GM19238 (cell line): ENCODE measurements at regions not wholly inside any gene's neighbourhood (a gene's known extent, or its start where the extent isn't known, plus 50 kb on each side); places are given as distances from the start of the nearest gene placed in this dataset.
"Not testable (repeated sequence)": the region's sequence is repeated elsewhere in the genome, so short reads cannot be mapped to it uniquely, and the experiment has no call there.

ENCODE experiments used
- DNase-seq: peaks from one replicate; pipeline ENCODE4 v3.0.0; 2011; ENCODE audit warnings: low spot score; ENCODE audit not compliant: insufficient read length

DNA sequence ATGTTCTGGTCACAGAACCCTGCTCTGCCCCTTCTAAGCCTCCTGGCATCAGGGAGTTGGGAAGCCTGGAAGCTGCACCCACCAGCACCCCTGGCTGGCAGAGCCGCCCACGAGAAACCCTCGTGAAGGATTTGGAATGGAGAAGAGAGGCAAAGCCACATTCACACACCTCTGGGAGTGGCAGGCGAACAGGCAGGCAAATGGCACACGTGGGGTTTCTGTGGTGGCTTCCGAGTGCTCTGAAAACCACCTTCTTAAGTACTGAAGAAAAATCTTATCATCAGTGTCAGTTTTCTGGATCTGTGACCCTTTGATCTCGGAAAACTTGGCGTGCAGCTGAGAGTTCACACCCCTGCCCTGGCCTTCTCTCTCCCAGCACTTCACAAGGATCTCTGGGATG is 442.2 kb upstream of the FRG1 start:
- DNase-seq = no peak

DNA sequence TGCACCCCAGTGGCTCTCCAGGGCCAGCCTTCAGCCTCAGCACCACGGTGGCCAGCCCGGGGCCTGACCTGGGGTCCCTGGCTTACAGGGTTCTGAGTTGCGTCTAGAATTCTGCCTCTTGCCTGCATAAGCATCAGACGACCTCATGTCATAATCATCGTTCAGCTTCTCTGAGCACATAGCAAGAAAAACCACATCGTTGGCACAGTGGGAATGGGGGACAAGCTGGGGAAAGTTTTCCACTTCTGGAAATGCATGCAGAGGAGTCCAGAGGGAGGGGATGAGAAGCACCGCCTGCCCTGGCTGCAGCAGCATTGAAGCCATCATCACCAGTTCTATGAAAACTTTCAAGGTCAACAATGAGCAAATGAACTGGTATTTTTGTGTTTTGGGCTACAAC is 441.0 kb upstream of the FRG1 start:
- no peak for DNase-seq

DNA sequence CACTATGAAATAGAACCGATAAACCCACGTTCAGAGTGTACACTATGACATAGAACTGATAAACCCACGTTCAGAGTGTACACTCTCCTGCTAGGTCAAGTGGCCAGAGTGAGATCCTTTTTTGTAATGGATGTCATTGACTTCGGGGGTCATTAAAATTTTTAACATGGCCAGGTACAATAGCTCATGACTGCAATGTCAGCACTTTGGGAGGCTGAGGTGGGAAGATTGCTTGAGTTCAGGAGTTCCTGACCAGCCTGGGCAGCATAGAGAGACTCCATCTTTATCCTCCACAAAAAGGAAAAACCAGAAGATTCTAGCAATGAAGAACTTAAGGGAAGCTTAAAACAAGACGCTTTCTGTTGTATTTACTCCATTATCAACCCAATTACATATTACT is 439.7 kb upstream of the FRG1 start:
- DNase-seq = no peak

DNA sequence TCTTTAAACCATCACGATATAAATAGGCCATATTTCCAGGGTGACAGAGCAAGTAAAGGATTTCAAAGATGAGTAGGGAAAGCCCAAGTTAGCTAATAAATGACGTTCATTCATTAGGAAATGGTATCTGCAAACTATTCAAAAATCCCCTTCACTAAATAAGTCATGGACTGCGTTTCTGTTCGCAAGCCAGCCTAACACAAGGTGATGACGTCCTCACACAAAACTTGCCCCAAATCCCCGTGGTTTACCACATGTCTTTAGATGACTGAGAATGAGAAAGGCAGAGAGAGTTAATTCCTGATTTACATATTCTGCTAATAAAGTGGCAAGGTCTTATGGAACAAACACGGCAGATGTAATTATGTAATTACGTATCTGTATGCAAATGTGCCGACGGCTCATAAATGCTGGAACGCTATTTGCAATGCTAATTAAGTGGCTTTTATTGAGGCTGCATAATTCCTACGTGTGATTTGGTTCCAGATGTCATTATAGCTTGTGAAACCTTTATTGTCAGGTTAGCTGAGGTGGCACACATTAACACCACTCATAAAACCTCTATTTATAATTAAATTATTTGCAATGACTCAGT is 437.7 kb upstream of the FRG1 start:
- DNase-seq = no peak

DNA sequence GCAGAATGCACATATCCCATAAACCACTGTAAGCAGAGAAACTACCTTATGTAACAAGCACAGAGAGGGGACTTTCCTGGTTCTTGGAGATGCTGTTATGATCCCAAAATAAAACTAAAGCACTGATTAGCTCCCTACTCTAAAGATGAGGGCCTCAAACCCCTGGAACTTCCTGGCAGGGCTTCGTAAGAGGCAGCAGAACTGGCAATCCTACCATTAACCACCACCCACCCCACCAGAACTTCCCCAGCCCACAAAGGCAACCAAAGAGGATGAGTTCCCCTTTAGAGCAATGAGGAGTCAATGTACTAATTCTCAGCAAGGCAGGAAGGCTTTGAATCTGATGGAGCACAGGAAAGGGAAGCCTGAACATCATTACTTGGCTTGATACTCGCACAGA is 436.5 kb upstream of the FRG1 start:
- no peak for DNase-seq

DNA sequence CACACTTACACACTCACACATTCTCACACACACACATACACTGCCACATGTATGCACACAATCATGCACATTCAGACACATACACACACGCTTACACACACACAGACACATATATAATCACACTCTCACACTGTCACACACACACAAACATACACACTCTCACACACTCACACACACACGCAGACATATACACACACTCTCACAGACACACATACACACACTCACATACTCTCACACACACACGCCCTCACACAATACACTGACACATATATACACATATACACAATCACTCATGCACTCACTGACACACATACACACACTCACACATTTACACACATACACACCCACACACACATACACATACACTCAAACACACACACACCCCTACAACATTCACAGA is 435.3 kb upstream of the FRG1 start:
- DNase-seq = no peak

DNA sequence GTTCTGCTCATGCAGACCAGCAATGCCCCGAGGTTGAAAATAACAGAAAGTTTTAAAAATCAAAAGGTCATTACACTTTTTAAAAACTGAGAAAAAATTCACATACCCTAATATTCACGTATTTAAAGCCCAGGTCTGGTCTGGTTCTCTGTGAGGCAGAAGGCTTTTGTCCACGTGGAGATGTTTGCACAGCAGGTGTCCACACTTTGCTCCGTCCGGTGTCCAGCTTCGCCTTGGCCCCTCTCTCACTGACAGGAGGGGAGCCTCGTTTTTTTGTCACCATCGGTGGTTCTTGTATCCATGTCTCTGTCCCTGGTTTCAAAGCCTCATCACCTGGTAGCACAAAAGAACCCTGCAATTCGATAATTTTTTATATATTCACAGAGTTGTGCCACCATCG is 434.6 kb upstream of the FRG1 start:
- no peak for DNase-seq

DNA sequence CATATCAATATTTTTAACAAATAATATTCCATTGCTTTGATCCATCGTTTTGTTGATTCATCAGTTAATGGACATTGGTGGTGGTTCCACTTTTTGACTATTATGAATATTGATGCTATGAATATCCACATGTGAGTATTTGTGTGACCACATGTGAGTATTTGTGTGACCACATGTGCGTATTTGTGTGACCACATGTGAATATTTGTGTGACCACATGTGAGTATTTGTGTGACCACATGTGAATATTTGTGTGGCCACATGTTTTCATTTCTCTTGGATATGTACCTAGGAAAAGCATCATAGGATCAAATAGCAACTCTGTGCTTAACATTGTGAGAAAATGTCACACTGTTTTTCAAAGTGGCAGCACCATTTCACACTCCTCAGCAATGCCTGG is 433.6 kb upstream of the FRG1 start:
- DNase-seq = no peak

DNA sequence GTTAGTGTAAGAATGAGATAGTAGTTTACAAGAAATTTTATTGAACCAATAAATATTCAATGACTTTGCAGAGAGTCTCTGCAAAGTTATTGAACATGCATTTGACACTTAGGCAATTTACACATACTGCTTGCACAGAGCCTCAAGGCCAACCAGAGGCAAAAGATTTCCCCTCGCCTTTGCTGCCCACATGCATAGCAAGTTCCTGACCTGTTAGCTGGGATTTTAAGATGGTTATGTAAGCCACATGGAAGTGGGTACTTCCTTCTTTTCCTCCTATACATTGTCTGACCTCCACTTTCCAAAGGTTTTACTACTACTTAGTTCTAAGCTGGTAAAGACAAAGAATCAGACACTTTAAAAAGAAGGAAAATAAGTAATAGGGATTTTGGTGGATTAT is 430.1 kb upstream of the FRG1 start:
- DNase-seq = no peak

DNA sequence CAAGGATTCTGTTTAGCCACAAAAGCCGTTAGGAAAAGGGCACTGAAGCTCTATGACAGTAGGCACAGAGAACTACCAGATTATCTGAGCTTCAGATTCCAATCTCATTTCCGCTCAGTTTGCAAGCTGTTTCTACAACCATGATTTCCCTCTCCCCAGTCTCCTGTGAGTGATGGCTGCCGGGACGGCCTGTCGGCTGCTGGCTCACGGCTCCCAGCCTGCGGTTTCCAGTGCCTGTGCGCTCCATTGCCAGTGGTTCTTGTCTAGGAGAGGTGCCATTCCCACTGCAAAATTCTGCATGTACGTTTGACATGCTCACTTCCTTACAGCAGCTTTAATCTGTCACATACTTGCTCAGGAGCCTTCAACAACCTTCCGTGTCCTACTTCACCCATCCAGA is 429.1 kb upstream of the FRG1 start:
- DNase-seq = no peak

DNA sequence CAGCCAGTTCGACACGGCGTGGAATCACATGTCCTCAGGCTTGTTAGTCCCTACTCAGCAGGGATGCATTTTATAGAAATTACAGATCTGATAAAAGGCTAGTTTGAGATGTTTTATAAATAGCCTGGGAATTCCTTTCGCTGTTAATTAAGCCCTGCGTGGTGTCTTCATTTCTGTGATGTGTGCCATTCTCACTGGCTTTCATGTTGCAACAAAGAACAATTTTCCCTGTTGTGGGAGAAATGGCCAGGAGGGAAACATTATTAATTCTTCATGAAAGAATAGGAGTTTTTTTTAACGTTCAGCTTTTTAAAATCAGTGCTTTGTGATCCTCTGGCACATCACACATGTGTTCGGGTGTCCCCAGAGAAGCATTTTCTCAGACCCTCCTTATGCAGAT is 427.3 kb upstream of the FRG1 start:
- no peak for DNase-seq

DNA sequence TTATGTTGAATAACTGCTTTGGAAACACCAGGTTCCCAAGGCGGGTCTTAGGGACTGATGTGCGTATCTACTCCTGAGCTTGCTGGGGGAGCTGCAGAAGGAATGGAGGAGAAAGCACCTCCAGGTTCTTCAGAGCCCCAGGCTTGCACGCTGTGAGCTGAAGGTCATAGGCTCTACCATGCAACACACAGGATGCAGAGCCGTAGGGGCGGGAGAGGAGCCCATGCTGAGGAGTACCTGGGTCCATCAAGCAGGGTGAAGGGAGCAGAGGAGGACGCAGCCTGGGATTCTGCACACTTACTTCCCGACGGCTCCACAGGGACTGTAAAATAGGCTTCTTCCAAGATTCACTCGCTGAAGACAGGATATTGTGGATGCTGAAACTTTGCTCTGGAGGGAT is 426.5 kb upstream of the FRG1 start:
- no peak for DNase-seq

DNA sequence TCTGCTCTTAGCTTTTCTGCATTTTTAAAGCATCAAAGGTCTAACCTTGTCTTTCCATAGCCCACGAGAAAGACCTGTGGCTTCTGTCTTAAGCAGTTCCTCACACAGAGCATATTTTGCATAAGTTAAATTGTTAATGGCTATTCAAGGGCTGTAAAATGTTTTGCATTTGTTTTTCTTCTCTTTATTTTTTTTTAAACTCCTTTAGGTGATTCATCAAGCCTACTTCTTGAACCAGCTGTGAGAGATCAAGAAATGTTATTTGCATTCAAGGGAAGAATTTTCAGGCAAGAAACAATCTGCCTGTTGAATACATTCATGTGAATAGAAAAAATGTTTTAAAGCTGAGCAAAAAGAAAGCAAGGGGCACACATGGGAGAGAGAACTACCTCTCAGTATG is 423.8 kb upstream of the FRG1 start:
- no peak for DNase-seq

DNA sequence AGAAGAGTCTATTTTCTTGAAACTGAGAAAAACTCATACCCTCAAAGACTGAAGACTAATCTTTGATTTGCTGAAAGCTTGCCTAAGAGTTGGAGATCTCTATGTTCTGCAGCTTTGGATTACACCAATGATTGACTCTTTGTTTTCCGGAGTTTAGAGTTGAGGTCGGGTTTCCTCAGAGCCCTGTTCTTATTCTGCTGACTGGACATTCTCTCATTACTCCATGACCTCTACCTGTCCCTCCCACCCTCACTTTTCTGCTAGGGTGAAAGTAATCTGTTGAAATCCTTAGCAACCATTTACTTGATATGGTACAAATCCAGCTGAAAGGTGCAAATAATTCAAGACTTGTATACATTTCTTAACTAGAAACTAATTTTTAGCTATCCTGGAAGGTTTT is 421.5 kb upstream of the FRG1 start:
- DNase-seq = no peak

DNA sequence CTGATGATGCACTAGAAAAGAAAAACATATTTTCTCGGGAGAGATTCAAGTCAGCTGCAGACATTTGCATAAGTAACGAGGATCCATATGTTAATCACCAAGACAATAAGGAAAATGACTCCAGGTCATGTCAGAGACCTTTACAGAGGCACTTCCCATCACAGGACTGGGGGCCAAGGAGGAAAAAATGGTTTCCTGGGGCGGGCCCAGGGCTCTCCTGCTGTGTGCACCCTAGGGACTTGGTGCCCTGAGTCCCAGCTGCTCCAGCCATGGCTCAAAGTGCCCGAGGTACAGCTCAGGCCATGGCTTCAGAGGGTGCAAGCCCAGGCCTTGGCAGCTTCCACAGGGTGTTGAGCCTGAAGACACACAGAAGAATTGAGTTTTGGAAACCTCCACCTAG is 415.4 kb upstream of the FRG1 start:
- no peak for DNase-seq

DNA sequence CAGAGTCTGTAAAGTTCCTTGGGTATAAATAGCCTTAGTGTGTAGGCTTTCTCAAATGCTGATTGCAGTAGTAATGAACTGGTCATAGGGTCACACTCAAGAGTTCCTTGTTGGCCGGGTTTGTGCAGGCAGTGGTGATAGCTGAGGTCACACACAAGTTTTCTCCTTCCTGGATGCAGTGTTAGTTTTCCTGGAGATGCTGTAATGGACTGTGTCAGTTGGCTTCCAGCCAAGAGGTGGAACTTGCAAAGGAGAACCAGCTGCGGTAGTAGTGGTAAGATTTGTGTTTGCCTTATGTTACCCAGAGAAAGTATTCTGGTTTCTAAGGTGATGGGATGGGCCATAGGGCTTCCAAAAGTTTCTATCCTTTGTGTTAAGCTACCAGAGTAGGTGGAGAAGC is 409.8 kb upstream of the FRG1 start:
- no peak for DNase-seq

DNA sequence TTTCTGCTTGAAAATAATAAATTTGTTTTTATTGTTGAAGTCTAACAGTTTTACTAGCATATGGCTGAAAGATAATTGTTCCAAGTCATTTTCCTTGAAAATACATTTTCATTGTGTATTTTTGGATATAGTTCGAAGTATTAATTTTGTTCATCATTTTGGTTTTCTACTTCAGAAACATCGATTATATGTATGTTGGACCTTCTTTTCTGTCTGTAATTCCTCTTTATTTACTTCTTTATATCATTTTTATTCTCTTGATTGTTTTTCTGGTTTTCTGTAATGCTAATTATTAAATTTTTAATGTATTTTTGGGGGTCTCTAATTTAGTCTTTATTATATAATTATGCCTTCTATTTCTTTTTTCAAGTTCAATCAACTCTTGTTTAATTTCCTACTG is 407.1 kb upstream of the FRG1 start:
- DNase-seq = no peak

DNA sequence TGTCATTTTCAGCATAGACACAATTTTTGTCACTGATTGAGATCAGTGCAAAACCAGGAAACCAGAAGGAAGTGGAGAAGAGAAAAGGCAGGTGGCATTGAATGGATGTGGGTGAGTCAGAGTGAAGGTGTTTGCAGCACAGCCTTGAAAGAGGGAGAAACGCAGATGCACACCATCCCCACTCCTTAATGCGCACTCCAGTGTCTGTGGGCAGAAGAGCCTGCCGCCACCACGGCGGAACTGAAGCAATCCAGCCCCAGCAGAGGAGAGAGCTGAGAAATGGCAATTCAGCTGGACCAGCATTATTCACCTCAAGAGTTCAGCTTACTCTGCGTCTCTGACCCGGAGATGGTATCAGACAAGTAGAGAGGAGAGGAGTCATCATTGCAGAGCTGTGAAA is 393.1 kb upstream of the FRG1 start:
- no peak for DNase-seq

DNA sequence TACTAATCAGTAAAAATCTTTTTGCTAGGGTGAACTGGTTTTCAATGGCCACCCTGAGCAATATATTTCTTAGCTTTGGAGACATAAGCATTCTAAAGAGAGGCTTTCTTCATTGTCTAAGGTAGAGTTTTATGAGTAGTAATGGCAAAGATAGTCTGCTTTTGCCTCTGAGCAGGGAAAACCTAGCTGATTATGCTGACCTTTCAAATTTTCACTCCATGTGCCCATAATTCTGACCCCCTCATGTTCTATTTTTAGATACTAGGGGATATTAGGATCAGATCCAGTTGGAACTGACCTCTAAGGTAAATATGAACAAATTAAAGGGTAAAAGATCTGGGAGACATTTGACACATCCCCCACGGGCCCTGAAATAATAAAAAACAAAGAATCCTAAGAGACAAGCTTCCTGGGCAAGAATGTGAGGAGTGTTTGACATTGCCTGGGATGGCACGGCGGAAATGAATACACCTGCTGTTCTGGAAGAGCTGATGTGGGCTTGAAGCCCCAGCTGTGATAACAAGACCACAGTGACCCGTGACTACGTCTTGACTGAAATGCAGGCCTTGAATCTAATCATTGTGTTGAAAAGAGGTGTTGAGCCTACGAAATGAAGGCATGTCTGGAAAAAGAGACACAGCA is 392.1 kb upstream of the FRG1 start:
- DNase-seq = no peak

DNA sequence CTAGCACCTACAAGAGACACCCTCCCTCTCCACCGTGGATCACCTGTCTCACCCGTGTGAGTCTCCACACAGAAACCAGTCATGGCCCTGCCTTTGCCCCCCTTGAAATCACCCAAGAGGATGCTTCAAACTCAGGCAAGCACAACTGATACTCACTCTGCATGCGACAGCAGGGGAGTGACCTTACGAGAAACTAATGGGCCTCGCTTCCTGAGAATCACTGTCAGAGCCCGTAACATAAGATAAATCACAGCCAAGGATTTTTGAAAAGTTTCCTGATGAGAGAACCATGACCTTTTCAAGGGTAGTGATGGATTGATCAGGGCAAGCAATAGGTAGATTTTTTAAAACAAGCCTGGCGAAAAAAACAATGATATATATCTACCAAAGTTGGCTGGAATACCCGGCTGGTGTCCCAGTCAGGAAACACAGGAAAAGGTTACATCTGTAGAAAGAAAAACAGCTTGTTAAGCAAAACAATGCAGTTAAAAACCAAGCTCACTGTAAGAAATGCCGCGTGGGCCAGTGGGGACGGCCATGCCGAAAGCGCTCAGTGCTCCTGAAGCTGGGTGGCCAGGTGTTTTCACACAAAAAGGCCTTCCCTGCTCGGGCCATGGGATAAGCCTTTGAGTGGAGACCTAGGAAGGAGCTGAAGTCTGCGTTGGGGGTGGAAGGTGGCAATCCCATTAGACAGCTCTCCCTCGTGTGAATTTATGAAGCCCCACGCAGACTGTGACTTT is 388.6 kb upstream of the FRG1 start:
- DNase-seq = not testable (repeated sequence)

DNA sequence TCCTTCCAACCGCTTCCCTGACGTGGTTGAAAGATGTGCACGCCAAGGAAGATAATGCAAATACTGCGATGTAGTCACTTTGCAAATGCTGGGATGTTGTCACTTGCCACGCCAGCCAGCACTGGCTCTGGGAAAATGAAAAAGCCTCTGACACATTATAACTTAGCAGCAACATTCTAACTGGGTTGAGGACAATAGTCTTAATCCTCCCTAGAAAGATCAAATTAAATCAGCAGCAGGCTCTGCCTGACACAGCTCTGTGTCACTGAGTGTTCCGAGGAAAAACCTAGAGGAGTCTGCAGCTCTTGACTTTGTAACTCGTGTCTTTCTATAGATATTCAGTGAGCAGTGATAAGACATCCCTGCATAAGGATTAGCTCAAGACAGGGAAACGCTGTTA is 380.1 kb upstream of the FRG1 start:
- DNase-seq = not testable (repeated sequence)

DNA sequence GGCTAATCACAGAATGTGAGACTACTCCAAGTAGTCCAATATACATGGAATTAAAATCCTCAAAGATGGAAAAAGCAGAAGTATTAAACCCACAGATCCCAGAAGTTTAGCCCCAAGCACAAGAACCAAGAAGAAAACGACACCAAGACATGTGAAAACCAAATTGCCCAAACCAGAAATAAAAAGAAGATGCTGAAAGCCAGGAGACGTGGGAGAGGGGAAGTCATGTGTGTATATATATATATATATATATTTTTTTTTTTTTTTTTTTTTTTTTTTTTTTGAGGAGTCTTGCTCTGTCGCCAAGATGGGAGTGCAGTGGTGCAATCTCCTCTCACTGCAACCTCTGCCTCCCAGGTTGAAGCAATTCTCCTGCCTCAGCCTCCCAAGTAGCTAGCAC is 376.9 kb upstream of the FRG1 start:
- not testable (repeated sequence) for DNase-seq

DNA sequence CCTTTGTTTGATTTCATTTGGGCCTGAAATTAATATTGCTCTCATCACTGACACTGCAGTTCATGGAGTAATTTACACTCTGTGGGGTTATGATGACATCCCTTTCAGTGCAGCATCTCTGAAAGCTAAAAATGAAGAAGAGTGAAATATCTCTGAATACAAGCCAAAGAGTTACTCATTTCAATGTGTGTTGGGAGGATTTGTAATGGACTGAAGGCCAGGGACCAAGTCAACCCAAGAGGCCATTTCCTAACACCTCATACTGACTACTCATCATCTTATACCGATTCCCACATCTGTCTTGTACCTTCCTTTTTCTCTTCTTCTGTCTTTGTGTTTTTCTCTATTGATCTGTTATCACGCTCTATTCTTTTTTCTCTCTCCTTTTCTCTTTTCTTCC is 374.4 kb upstream of the FRG1 start:
- not testable (repeated sequence) for DNase-seq
